GM23338 (cell line): ENCODE measurements at regions not wholly inside any gene's neighbourhood (a gene's known extent, or its start where the extent isn't known, plus 50 kb on each side); places are given as distances from the start of the nearest gene placed in this dataset.
A peak's percentile ranks its signal among the peaks of the same experiment; 100 is the strongest.

ENCODE experiments used
- ATAC-seq: fragments of 200-7000 bp; cut with Tn5 transposase; 3 replicates; pipeline ENCODE4 v1.9.1; 2020
- DNase-seq: peaks from one replicate; pipeline ENCODE4 v3.0.0-alpha.2; 2015; ENCODE audit warnings: low spot score
- H2AFZ ChIP-seq: fragments of 200-600 bp; sonication (generic); 2 replicates; pipeline ENCODE4 v1.8.0; 2016; ENCODE audit warnings: antibody characterized with exemption, mild to moderate bottlenecking, moderate library complexity
- H3F3A ChIP-seq: fragments of 200-600 bp; sonication (generic); replicated peaks from 2 replicates; pipeline ENCODE4 v1.8.0; 2017; ENCODE audit warnings: antibody characterized with exemption, mixed run types, low read depth
- H3K27ac ChIP-seq: fragments of 200-600 bp; sonication (generic); 2 replicates; pipeline ENCODE4 v1.6.1; 2016; ENCODE audit warnings: low read depth
- H3K27me3 ChIP-seq: fragments of 200-600 bp; sonication (generic); 2 replicates; pipeline ENCODE4 v1.8.0; 2016; ENCODE audit warnings: mild to moderate bottlenecking, mixed run types, moderate library complexity; ENCODE audit not compliant: insufficient read depth
- H3K36me3 ChIP-seq: fragments of 200-600 bp; sonication (generic); 2 replicates; pipeline ENCODE4 v1.8.0; 2016; ENCODE audit warnings: mild to moderate bottlenecking; ENCODE audit not compliant: insufficient read depth
- H3K4me1 ChIP-seq: fragments of 200-600 bp; sonication (generic); 2 replicates; pipeline ENCODE4 v1.8.0; 2016; ENCODE audit warnings: mild to moderate bottlenecking, moderate library complexity; ENCODE audit not compliant: insufficient read depth
- H3K4me2 ChIP-seq: fragments of 200-600 bp; sonication (generic); 2 replicates; pipeline ENCODE4 v1.7.1; 2017; ENCODE audit warnings: mixed run types
- H3K4me3 ChIP-seq: fragments of 200-600 bp; sonication (generic); 2 replicates; pipeline ENCODE4 v1.6.1; 2016; ENCODE audit warnings: mixed run types
- H3K79me2 ChIP-seq: fragments of 200-600 bp; sonication (generic); replicated peaks from 2 replicates; pipeline ENCODE4 v1.8.0; 2017; ENCODE audit warnings: mild to moderate bottlenecking; ENCODE audit not compliant: insufficient read depth
- H3K9me2 ChIP-seq: fragments of 200-600 bp; sonication (generic); 2 replicates; pipeline ENCODE4 v1.8.0; 2017; ENCODE audit not compliant: insufficient read depth
- H4K20me1 ChIP-seq: fragments of 200-600 bp; sonication (generic); replicated peaks from 2 replicates; pipeline ENCODE4 v1.8.0; 2017; ENCODE audit warnings: mild to moderate bottlenecking; ENCODE audit not compliant: insufficient read depth
- H3K27ac Mint-ChIP-seq: 2 replicates; pipeline ENCODE4 v1.8.0; 2020; ENCODE audit warnings: inconsistent platforms, mild to moderate bottlenecking, moderate library complexity, mixed read lengths
- H3K27me3 Mint-ChIP-seq: 3 replicates; pipeline ENCODE4 v1.8.0; 2022; ENCODE audit warnings: low read depth, mild to moderate bottlenecking, moderate library complexity, mixed read lengths, inconsistent platforms; ENCODE audit not compliant: insufficient read depth, poor library complexity
- H3K36me3 Mint-ChIP-seq: 3 replicates; pipeline ENCODE4 v1.8.0; 2021; ENCODE audit warnings: low read depth, mild to moderate bottlenecking, inconsistent platforms, moderate library complexity, mixed read lengths
- H3K4me1 Mint-ChIP-seq: 3 replicates; pipeline ENCODE4 v1.8.0; 2020; ENCODE audit warnings: mild to moderate bottlenecking, inconsistent platforms, mixed read lengths
- H3K4me3 Mint-ChIP-seq: 3 replicates; pipeline ENCODE4 v1.8.0; 2021; ENCODE audit warnings: moderate library complexity, mild to moderate bottlenecking, inconsistent platforms, mixed read lengths
- H3K9me3 Mint-ChIP-seq: 3 replicates; pipeline ENCODE4 v1.8.0; 2020; ENCODE audit warnings: moderate library complexity, mild to moderate bottlenecking, inconsistent platforms, mixed read lengths
- CREB1 ChIP-seq: fragments of 250-450 bp; sonication (Bioruptor Pico); IDR thresholded peaks from 2 replicates; pipeline ENCODE4 v1.5.0; 2020; ENCODE audit warnings: low read depth, mild to moderate bottlenecking, moderate library complexity
- EZH2 ChIP-seq: fragments of 200-600 bp; sonication (generic); IDR thresholded peaks from one replicate; pipeline ENCODE4 v1.8.0; 2017; ENCODE audit warnings: antibody characterized with exemption, mild to moderate bottlenecking, low read depth; ENCODE audit not compliant: unreplicated experiment
- EZH2phosphoT487 ChIP-seq: fragments of 200-600 bp; sonication (generic); IDR thresholded peaks from one replicate; pipeline ENCODE4 v1.8.1; 2018; ENCODE audit warnings: antibody characterized with exemption; ENCODE audit not compliant: unreplicated experiment
- JUNB ChIP-seq: IDR thresholded peaks from one replicate; pipeline ENCODE4 v1.6.1; 2016; ENCODE audit warnings: antibody characterized with exemption; ENCODE audit not compliant: unreplicated experiment
- NANOG ChIP-seq: IDR thresholded peaks from 2 replicates; pipeline ENCODE4 v1.6.1; 2016; ENCODE audit warnings: antibody characterized with exemption, borderline replicate concordance
- POLR2AphosphoS5 ChIP-seq: IDR thresholded peaks from 2 replicates; pipeline ENCODE4 v1.6.1; 2016; ENCODE audit warnings: antibody characterized with exemption, low read depth
- STAT1 ChIP-seq: IDR thresholded peaks from one replicate; pipeline ENCODE4 v1.6.1; 2016; ENCODE audit warnings: antibody characterized with exemption; ENCODE audit not compliant: unreplicated experiment
- ZNF114 ChIP-seq: fragments of 250-450 bp; sonication (Bioruptor Pico); IDR thresholded peaks from 2 replicates; pipeline ENCODE4 v1.5.0; 2020; ENCODE audit warnings: mild to moderate bottlenecking, moderate library complexity
- ZNF331 ChIP-seq: fragments of 250-450 bp; sonication (Bioruptor Pico); IDR thresholded peaks from 2 replicates; pipeline ENCODE4 v1.5.0; 2020; ENCODE audit warnings: low read depth, mild to moderate bottlenecking, moderate library complexity
- TF ChIP-seq, protein P1 (sequence below): IDR thresholded peaks from 2 replicates; pipeline ENCODE4 v1.6.1; 2016; ENCODE audit warnings: antibody characterized with exemption
- TF ChIP-seq, protein P2 (sequence below): fragments of 250-450 bp; sonication (Bioruptor Pico); IDR thresholded peaks from 2 replicates; pipeline ENCODE4 v1.5.0; 2020; ENCODE audit warnings: mild to moderate bottlenecking, moderate library complexity
- TF ChIP-seq, protein P3 (sequence below): IDR thresholded peaks from one replicate; pipeline ENCODE4 v1.6.1; 2018; ENCODE audit warnings: antibody characterized with exemption; ENCODE audit not compliant: unreplicated experiment
- TF ChIP-seq, protein P4 (sequence below), 2 experiments: fragments of 200-600 bp in 1 of 2; sonication (generic) in 1 of 2; conservative IDR thresholded peaks; 2 replicates each; pipeline versions ENCODE4 v1.5.1 to v1.6.1; 2016 to 2017; ENCODE audit warnings: antibody characterized with exemption in 2 of 2, low read depth in 2 of 2, mild to moderate bottlenecking in 2 of 2, moderate library complexity in 1 of 2

DNA sequence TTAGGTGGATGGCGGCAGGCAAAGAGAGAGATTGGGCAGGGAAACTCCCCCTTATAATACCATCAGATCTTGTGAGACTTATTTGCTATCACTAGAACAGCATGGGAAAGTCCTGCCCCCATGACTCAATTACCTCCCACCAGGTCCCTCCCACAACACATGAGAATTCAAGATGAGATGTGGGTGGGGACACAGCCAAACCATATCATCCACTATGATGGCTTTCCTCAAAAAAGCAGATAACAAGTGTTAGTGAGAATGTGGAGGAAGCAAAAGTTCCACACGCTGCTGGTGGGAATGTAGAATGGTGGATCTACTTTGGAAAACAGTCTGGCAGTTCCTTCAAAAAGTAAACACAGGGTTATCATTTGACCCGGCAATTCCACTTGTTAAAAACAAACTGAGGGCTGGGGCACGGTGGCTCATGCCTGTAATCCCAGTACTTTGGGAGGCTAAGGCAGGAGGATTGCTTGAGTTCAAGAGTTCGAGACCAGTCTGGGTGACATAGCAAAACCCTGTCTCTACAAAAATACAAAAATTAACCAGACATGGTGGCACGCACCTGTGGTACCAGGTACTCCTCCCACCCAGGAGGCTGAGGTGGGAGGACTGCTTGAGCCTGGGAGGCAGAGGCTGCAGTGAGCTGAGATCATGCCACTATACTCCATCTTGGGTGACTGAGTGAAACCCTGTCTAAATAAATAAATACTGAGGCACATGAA, 161.4 kb upstream of the EEPD1 start:
- H3K79me2 ChIP-seq, result no peaks in the 10 kb centered on the region
- no peaks in the 10 kb centered on the region for H3K27me3 Mint-ChIP-seq
- no peaks in the 10 kb centered on the region for H3K36me3 Mint-ChIP-seq
- no peaks in the 10 kb centered on the region for H4K20me1 ChIP-seq
- H3K27me3 ChIP-seq, result no peaks in the 10 kb centered on the region
- no peaks in the 10 kb centered on the region for H3K36me3 ChIP-seq
- no peaks in the 10 kb centered on the region for H3K4me1 ChIP-seq
- ATAC-seq, result no peak
- H3K4me1 Mint-ChIP-seq, result peaks cover 2% of the 10 kb centered on the region; the same call in 1 of the 3 replicates
- no peak overlapping the region for H3K27ac Mint-ChIP-seq
- H3K27ac ChIP-seq, result no peak overlapping the region
- H3K9me2 ChIP-seq, result peaks cover 9% of the 10 kb centered on the region; the same call in 1 of the 2 replicates
- no peak overlapping the region for H3K4me3 ChIP-seq
- no peak overlapping the region for H3K4me2 ChIP-seq
- H3K4me3 Mint-ChIP-seq, result no peak overlapping the region
- DNase-seq, result no peak
- TF ChIP-seq JUNB (no peak), NANOG (no peak), CREB1 (CRISPR knock-in tag) (no peak), ZNF114 (CRISPR knock-in tag) (no peak), POLR2AphosphoS5 (no peak), ZNF331 (CRISPR knock-in tag) (no peak), EZH2 (no peak), STAT1 (no peak), EZH2phosphoT487 (no peak)
- TF ChIP-seq, protein P1, sequence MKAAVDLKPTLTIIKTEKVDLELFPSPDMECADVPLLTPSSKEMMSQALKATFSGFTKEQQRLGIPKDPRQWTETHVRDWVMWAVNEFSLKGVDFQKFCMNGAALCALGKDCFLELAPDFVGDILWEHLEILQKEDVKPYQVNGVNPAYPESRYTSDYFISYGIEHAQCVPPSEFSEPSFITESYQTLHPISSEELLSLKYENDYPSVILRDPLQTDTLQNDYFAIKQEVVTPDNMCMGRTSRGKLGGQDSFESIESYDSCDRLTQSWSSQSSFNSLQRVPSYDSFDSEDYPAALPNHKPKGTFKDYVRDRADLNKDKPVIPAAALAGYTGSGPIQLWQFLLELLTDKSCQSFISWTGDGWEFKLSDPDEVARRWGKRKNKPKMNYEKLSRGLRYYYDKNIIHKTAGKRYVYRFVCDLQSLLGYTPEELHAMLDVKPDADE, result no peak
- TF ChIP-seq, protein P2, sequence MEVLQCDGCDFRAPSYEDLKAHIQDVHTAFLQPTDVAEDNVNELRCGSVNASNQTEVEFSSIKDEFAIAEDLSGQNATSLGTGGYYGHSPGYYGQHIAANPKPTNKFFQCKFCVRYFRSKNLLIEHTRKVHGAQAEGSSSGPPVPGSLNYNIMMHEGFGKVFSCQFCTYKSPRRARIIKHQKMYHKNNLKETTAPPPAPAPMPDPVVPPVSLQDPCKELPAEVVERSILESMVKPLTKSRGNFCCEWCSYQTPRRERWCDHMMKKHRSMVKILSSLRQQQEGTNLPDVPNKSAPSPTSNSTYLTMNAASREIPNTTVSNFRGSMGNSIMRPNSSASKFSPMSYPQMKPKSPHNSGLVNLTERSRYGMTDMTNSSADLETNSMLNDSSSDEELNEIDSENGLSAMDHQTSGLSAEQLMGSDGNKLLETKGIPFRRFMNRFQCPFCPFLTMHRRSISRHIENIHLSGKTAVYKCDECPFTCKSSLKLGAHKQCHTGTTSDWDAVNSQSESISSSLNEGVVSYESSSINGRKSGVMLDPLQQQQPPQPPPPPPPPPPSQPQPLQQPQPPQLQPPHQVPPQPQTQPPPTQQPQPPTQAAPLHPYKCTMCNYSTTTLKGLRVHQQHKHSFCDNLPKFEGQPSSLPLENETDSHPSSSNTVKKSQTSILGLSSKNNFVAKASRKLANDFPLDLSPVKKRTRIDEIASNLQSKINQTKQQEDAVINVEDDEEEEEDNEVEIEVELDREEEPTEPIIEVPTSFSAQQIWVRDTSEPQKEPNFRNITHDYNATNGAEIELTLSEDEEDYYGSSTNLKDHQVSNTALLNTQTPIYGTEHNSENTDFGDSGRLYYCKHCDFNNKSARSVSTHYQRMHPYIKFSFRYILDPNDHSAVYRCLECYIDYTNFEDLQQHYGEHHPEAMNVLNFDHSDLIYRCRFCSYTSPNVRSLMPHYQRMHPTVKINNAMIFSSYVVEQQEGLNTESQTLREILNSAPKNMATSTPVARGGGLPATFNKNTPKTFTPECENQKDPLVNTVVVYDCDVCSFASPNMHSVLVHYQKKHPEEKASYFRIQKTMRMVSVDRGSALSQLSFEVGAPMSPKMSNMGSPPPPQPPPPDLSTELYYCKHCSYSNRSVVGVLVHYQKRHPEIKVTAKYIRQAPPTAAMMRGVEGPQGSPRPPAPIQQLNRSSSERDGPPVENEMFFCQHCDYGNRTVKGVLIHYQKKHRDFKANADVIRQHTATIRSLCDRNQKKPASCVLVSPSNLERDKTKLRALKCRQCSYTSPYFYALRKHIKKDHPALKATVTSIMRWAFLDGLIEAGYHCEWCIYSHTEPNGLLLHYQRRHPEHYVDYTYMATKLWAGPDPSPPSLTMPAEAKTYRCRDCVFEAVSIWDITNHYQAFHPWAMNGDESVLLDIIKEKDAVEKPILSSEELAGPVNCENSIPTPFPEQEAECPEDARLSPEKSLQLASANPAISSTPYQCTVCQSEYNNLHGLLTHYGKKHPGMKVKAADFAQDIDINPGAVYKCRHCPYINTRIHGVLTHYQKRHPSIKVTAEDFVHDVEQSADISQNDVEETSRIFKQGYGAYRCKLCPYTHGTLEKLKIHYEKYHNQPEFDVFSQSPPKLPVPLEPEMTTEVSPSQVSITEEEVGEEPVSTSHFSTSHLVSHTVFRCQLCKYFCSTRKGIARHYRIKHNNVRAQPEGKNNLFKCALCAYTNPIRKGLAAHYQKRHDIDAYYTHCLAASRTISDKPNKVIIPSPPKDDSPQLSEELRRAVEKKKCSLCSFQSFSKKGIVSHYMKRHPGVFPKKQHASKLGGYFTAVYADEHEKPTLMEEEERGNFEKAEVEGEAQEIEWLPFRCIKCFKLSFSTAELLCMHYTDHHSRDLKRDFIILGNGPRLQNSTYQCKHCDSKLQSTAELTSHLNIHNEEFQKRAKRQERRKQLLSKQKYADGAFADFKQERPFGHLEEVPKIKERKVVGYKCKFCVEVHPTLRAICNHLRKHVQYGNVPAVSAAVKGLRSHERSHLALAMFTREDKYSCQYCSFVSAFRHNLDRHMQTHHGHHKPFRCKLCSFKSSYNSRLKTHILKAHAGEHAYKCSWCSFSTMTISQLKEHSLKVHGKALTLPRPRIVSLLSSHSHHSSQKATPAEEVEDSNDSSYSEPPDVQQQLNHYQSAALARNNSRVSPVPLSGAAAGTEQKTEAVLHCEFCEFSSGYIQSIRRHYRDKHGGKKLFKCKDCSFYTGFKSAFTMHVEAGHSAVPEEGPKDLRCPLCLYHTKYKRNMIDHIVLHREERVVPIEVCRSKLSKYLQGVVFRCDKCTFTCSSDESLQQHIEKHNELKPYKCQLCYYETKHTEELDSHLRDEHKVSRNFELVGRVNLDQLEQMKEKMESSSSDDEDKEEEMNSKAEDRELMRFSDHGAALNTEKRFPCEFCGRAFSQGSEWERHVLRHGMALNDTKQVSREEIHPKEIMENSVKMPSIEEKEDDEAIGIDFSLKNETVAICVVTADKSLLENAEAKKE (CRISPR knock-in tag), result no peak
- TF ChIP-seq, protein P3, sequence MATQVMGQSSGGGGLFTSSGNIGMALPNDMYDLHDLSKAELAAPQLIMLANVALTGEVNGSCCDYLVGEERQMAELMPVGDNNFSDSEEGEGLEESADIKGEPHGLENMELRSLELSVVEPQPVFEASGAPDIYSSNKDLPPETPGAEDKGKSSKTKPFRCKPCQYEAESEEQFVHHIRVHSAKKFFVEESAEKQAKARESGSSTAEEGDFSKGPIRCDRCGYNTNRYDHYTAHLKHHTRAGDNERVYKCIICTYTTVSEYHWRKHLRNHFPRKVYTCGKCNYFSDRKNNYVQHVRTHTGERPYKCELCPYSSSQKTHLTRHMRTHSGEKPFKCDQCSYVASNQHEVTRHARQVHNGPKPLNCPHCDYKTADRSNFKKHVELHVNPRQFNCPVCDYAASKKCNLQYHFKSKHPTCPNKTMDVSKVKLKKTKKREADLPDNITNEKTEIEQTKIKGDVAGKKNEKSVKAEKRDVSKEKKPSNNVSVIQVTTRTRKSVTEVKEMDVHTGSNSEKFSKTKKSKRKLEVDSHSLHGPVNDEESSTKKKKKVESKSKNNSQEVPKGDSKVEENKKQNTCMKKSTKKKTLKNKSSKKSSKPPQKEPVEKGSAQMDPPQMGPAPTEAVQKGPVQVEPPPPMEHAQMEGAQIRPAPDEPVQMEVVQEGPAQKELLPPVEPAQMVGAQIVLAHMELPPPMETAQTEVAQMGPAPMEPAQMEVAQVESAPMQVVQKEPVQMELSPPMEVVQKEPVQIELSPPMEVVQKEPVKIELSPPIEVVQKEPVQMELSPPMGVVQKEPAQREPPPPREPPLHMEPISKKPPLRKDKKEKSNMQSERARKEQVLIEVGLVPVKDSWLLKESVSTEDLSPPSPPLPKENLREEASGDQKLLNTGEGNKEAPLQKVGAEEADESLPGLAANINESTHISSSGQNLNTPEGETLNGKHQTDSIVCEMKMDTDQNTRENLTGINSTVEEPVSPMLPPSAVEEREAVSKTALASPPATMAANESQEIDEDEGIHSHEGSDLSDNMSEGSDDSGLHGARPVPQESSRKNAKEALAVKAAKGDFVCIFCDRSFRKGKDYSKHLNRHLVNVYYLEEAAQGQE, result no peak
- TF ChIP-seq, protein P4, sequence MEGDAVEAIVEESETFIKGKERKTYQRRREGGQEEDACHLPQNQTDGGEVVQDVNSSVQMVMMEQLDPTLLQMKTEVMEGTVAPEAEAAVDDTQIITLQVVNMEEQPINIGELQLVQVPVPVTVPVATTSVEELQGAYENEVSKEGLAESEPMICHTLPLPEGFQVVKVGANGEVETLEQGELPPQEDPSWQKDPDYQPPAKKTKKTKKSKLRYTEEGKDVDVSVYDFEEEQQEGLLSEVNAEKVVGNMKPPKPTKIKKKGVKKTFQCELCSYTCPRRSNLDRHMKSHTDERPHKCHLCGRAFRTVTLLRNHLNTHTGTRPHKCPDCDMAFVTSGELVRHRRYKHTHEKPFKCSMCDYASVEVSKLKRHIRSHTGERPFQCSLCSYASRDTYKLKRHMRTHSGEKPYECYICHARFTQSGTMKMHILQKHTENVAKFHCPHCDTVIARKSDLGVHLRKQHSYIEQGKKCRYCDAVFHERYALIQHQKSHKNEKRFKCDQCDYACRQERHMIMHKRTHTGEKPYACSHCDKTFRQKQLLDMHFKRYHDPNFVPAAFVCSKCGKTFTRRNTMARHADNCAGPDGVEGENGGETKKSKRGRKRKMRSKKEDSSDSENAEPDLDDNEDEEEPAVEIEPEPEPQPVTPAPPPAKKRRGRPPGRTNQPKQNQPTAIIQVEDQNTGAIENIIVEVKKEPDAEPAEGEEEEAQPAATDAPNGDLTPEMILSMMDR (conservative IDR thresholded peaks at IDR 0.05; ENCODE audit: low read depth in 2 of 2), result no peak
- no peaks in the 10 kb centered on the region for H3K9me3 Mint-ChIP-seq
- H3F3A ChIP-seq, result no peaks in the 10 kb centered on the region
- H2AFZ ChIP-seq, result 0 out of 2 replicates have a peak overlapping the region, but pooled peaks have one; percentile 35
